COLO829 (cell line): ENCODE measurements at regions not wholly inside any gene's neighbourhood (a gene's known extent, or its start where the extent isn't known, plus 50 kb on each side); places are given as distances from the start of the nearest gene placed in this dataset.

Experiments used
- DNase-seq: peaks from one replicate; pipeline ENCODE4 v3.0.0; 2012; ENCODE audit warnings: low spot score

GRCh38 chr11:95353706-95354105, 122.7 kb upstream of the SESN3 start:
- DNase-seq, result no peak

- no peak for DNase-seq
Measured at GRCh38 chr11:95352733-95353346, 121.8 kb upstream of the SESN3 start.

- no peak for DNase-seq
Measured at GRCh38 chr11:95349345-95349942, 118.4 kb upstream of the SESN3 start.

GRCh38 chr11:95346265-95346664, 115.3 kb upstream of the SESN3 start:
- no peak for DNase-seq

GRCh38 chr11:95345651-95346050, 114.6 kb upstream of the SESN3 start:
- DNase-seq, result no peak

- DNase-seq, result no peak
Measured at GRCh38 chr11:95344932-95345642, 114.1 kb upstream of the SESN3 start.

GRCh38 chr11:95341221-95341620, 110.2 kb upstream of the SESN3 start:
- no peak for DNase-seq

- DNase-seq, result no peak
Measured at GRCh38 chr11:95339086-95339901, 108.3 kb upstream of the SESN3 start.

GRCh38 chr11:95338430-95338991, 107.5 kb upstream of the SESN3 start:
- DNase-seq, result peak; percentile 23

- no peak for DNase-seq
Measured at GRCh38 chr11:95337972-95338429, 107.0 kb upstream of the SESN3 start.

- no peak for DNase-seq
Measured at GRCh38 chr11:95337175-95337957, 106.4 kb upstream of the SESN3 start.

- no peak for DNase-seq
Measured at GRCh38 chr11:95335989-95336388, 105.0 kb upstream of the SESN3 start.

- DNase-seq, result no peak
Measured at GRCh38 chr11:95331161-95331560, 100.2 kb upstream of the SESN3 start.

- DNase-seq, result no peak
Measured at GRCh38 chr11:95330302-95330701, 99.3 kb upstream of the SESN3 start.

- DNase-seq, result no peak
Measured at GRCh38 chr11:95327273-95327948, 96.4 kb upstream of the SESN3 start.

- no peak for DNase-seq
Measured at GRCh38 chr11:95325777-95326258, 94.8 kb upstream of the SESN3 start.

GRCh38 chr11:95324826-95325225, 93.8 kb upstream of the SESN3 start:
- no peak for DNase-seq

GRCh38 chr11:95322539-95322938, 91.5 kb upstream of the SESN3 start:
- DNase-seq, result no peak

- no peak for DNase-seq
Measured at GRCh38 chr11:95318498-95318897, 87.5 kb upstream of the SESN3 start.

GRCh38 chr11:95308512-95309035, 77.6 kb upstream of the SESN3 start:
- DNase-seq, result no peak
